Activated T-cell treated with anti-CD3 and anti-CD28 coated beads, Interleukin-2, amount 50 U/mL, for 48 hours (primary cell): ENCODE measurements at regions not wholly inside any gene's neighbourhood (a gene's known extent, or its start where the extent isn't known, plus 50 kb on each side); places are given as distances from the start of the nearest gene placed in this dataset.

Experiments
- DNase-seq, 2 experiments: peaks; one replicate each; pipeline ENCODE4 v3.0.0-alpha.2; 2020

GRCh38 chr1:164333387-164333786 lies 225.6 kb upstream of the PBX1 start:
- no peak for DNase-seq

- no peak for DNase-seq
Observed at GRCh38 chr1:164337394-164337793, 221.6 kb upstream of the PBX1 start.

- no peak for DNase-seq
Observed at GRCh38 chr1:164337885-164338284, 221.1 kb upstream of the PBX1 start.

GRCh38 chr1:164343189-164343588 lies 215.8 kb upstream of the PBX1 start:
- no peak for DNase-seq

- no peak for DNase-seq
Observed at GRCh38 chr1:164347980-164348379, 211.0 kb upstream of the PBX1 start.

- DNase-seq: no peak
Observed at GRCh38 chr1:164356511-164356910, 202.5 kb upstream of the PBX1 start.

GRCh38 chr1:164360265-164360664 lies 198.7 kb upstream of the PBX1 start:
- no peak for DNase-seq

GRCh38 chr1:164361927-164362326 lies 197.1 kb upstream of the PBX1 start:
- DNase-seq: no peak

- no peak for DNase-seq
Observed at GRCh38 chr1:164363980-164364379, 195.0 kb upstream of the PBX1 start.

GRCh38 chr1:164366014-164366413 lies 193.0 kb upstream of the PBX1 start:
- no peak for DNase-seq

GRCh38 chr1:164369698-164370365 lies 189.2 kb upstream of the PBX1 start:
- no peak for DNase-seq

GRCh38 chr1:164380893-164381292 lies 178.1 kb upstream of the PBX1 start:
- no peak for DNase-seq

GRCh38 chr1:164382384-164382783 lies 176.6 kb upstream of the PBX1 start:
- DNase-seq: no peak

- no peak for DNase-seq
Observed at GRCh38 chr1:164384262-164384661, 174.7 kb upstream of the PBX1 start.

GRCh38 chr1:164417016-164417704 lies 141.8 kb upstream of the PBX1 start:
- DNase-seq: no peak

- DNase-seq: no peak
Observed at GRCh38 chr1:164423136-164423535, 135.8 kb upstream of the PBX1 start.

GRCh38 chr1:164433141-164433817 lies 125.7 kb upstream of the PBX1 start:
- DNase-seq: no peak

GRCh38 chr1:164433818-164434170 lies 125.2 kb upstream of the PBX1 start:
- no peak for DNase-seq

GRCh38 chr1:164440232-164440631 lies 118.8 kb upstream of the PBX1 start:
- DNase-seq: no peak

GRCh38 chr1:164443166-164443565 lies 115.8 kb upstream of the PBX1 start:
- no peak for DNase-seq

GRCh38 chr1:164443836-164444235 lies 115.1 kb upstream of the PBX1 start:
- no peak for DNase-seq

- DNase-seq: no peak
Observed at GRCh38 chr1:164446020-164446419, 113.0 kb upstream of the PBX1 start.

- DNase-seq: no peak
Observed at GRCh38 chr1:164452549-164452948, 106.4 kb upstream of the PBX1 start.

- no peak for DNase-seq
Observed at GRCh38 chr1:164456272-164456671, 102.7 kb upstream of the PBX1 start.
